HG03103 (cell line): ENCODE measurements at regions not wholly inside any gene's neighbourhood (a gene's known extent, or its start where the extent isn't known, plus 50 kb on each side); places are given as distances from the start of the nearest gene placed in this dataset.

Source experiments
- ATAC-seq: cut with Tn5 transposase; IDR thresholded peaks from one replicate; pipeline ENCODE4 v1.9.1; 2021; ENCODE audit warnings: low read depth; ENCODE audit not compliant: unreplicated experiment

- ATAC-seq, result no peak
Measured at GRCh38 chr14:71675900-71676287, 256.3 kb upstream of the RGS6 start.

- ATAC-seq, result no peak
Measured at GRCh38 chr14:71680736-71681387, 251.4 kb upstream of the RGS6 start.

- no peak for ATAC-seq
Measured at GRCh38 chr14:71682337-71682736, 249.9 kb upstream of the RGS6 start.

GRCh38 chr14:71684323-71684722 is 247.9 kb upstream of the RGS6 start:
- no peak for ATAC-seq

GRCh38 chr14:71686677-71687076 is 245.6 kb upstream of the RGS6 start:
- no peak for ATAC-seq

GRCh38 chr14:71687166-71687831 is 244.9 kb upstream of the RGS6 start:
- no peak for ATAC-seq

- no peak for ATAC-seq
Measured at GRCh38 chr14:71688576-71688975, 243.7 kb upstream of the RGS6 start.

GRCh38 chr14:71690478-71690877 is 241.8 kb upstream of the RGS6 start:
- ATAC-seq, result no peak

- no peak for ATAC-seq
Measured at GRCh38 chr14:71692496-71692895, 239.7 kb upstream of the RGS6 start.

- no peak for ATAC-seq
Measured at GRCh38 chr14:71693381-71693780, 238.8 kb upstream of the RGS6 start.

- ATAC-seq, result no peak
Measured at GRCh38 chr14:71694591-71695530, 237.4 kb upstream of the RGS6 start.

- no peak for ATAC-seq
Measured at GRCh38 chr14:71695611-71696350, 236.4 kb upstream of the RGS6 start.

GRCh38 chr14:71698027-71698426 is 234.2 kb upstream of the RGS6 start:
- no peak for ATAC-seq

- no peak for ATAC-seq
Measured at GRCh38 chr14:71698673-71699072, 233.6 kb upstream of the RGS6 start.

- no peak for ATAC-seq
Measured at GRCh38 chr14:71701990-71702389, 230.2 kb upstream of the RGS6 start.

- no peak for ATAC-seq
Measured at GRCh38 chr14:71702786-71703185, 229.4 kb upstream of the RGS6 start.

- ATAC-seq, result no peak
Measured at GRCh38 chr14:71703477-71703876, 228.8 kb upstream of the RGS6 start.

- ATAC-seq, result no peak
Measured at GRCh38 chr14:71704210-71704609, 228.0 kb upstream of the RGS6 start.

- no peak for ATAC-seq
Measured at GRCh38 chr14:71705460-71705859, 226.8 kb upstream of the RGS6 start.

GRCh38 chr14:71709076-71709475 is 223.2 kb upstream of the RGS6 start:
- ATAC-seq, result no peak

- ATAC-seq, result no peak
Measured at GRCh38 chr14:71709987-71710386, 222.2 kb upstream of the RGS6 start.
